SK-N-SH (cell line): ENCODE measurements at regions not wholly inside any gene's neighbourhood (a gene's known extent, or its start where the extent isn't known, plus 50 kb on each side); places are given as distances from the start of the nearest gene placed in this dataset.

Experiments
- CTCF ChIA-PET: fragments of 300-600, 350-600 bp; formaldehyde crosslinking; extraction: SDS; loops from one replicate; lab custom pipeline; 2021; lab: Yijun Ruan, JAX
- POLR2A ChIA-PET: fragments of 350-600 bp; sonication (Branson Sonifier 250); formaldehyde crosslinking; extraction: SDS; loops from one replicate; lab custom pipeline; 2020; ENCODE audit warnings: antibody characterized with exemption, inconsistent platforms; lab: Yijun Ruan, JAX
- DNase-seq: peaks from one replicate; pipeline ENCODE4 v3.0.0; 2012
- H2AFZ ChIP-seq: fragments of 200-600 bp; sonication (generic); 2 replicates; pipeline ENCODE4 v1.8.1; 2016; ENCODE audit warnings: antibody characterized with exemption, mild to moderate bottlenecking, low read depth
- H3F3A ChIP-seq: fragments of 200-600 bp; sonication (generic); replicated peaks from 2 replicates; pipeline ENCODE3; 2016; ENCODE audit warnings: antibody characterized with exemption, mild to moderate bottlenecking; ENCODE audit not compliant: insufficient read depth
- H3K27ac ChIP-seq, 2 experiments: fragments of 200-500 bp in 1 of 2; fragments of 200-600 bp in 1 of 2; sonication (Bioruptor generic) in 1 of 2; sonication (generic), shearing (Covaris generic) in 1 of 2; 2 replicates each; pipeline versions ENCODE4 v1.5.1 to v1.6.1; 2014 to 2016; ENCODE audit warnings: low read depth in 2 of 2, inconsistent platforms in 1 of 2, low read length in 1 of 2, mild to moderate bottlenecking in 1 of 2, mixed read lengths in 1 of 2
- H3K27me3 ChIP-seq: fragments of 200-600 bp; sonication (generic), shearing (Covaris generic); 2 replicates; pipeline ENCODE4 v1.6.1; 2016; ENCODE audit warnings: mixed run types; ENCODE audit not compliant: insufficient read depth
- H3K36me3 ChIP-seq, 2 experiments: fragments of 200-500 bp in 1 of 2; fragments of 200-600 bp in 1 of 2; sonication (Bioruptor generic) in 1 of 2; sonication (generic) in 1 of 2; replicated peaks in 1 of 2; 2 replicates each; pipeline versions ENCODE3 to v1.5.1; 2014 to 2016; ENCODE audit warnings: low read length in 1 of 2, mild to moderate bottlenecking in 1 of 2; ENCODE audit not compliant: insufficient read depth in 2 of 2, control insufficient read depth in 1 of 2
- H3K4me1 ChIP-seq, 2 experiments: fragments of 200-500 bp in 1 of 2; fragments of 200-600 bp in 1 of 2; sonication (Bioruptor generic) in 1 of 2; sonication (generic), shearing (Covaris generic) in 1 of 2; 2 replicates each; pipeline versions ENCODE4 v1.5.1 to v1.6.1; 2014 to 2016; ENCODE audit warnings: low read depth in 1 of 2, low read length in 1 of 2, mixed run types in 1 of 2; ENCODE audit not compliant: insufficient read depth in 2 of 2, control insufficient read depth in 1 of 2
- H3K4me2 ChIP-seq: fragments of 200-600 bp; sonication (generic), shearing (Covaris generic); 2 replicates; pipeline ENCODE4 v1.6.1; 2017; ENCODE audit warnings: mixed run types
- H3K4me3 ChIP-seq, 2 experiments: fragments of 200-500 bp in 1 of 2; fragments of 200-600 bp in 1 of 2; sonication (Bioruptor generic) in 1 of 2; sonication (generic), shearing (Covaris generic) in 1 of 2; 2 replicates each; pipeline versions ENCODE4 v1.5.1 to v1.8.1; 2014 to 2016; ENCODE audit warnings: low read depth in 2 of 2, inconsistent platforms in 1 of 2, low read length in 1 of 2, mild to moderate bottlenecking in 1 of 2, mixed read lengths in 1 of 2, moderate library complexity in 1 of 2
- H3K79me2 ChIP-seq: fragments of 200-600 bp; sonication (generic); 2 replicates; pipeline ENCODE4 v1.8.1; 2017; ENCODE audit warnings: mild to moderate bottlenecking; ENCODE audit not compliant: insufficient read depth
- H3K9ac ChIP-seq: fragments of 200-600 bp; sonication (generic); 2 replicates; pipeline ENCODE4 v1.6.1; 2017; ENCODE audit warnings: mixed run types
- H3K9me2 ChIP-seq: fragments of 200-600 bp; sonication (generic); 2 replicates; pipeline ENCODE4 v1.6.1; 2017; ENCODE audit warnings: mixed run types
- H3K9me3 ChIP-seq: fragments of 200-600 bp; sonication (generic); 2 replicates; pipeline ENCODE4 v1.6.1; 2017; ENCODE audit warnings: mixed run types, mild to moderate bottlenecking, moderate library complexity
- H4K20me1 ChIP-seq: fragments of 200-600 bp; sonication (generic); 2 replicates; pipeline ENCODE4 v1.6.1; 2017; ENCODE audit warnings: mild to moderate bottlenecking, mixed run types; ENCODE audit not compliant: insufficient read depth
- CHD2 ChIP-seq: fragments of 150-350 bp; IDR thresholded peaks from 2 replicates; pipeline ENCODE4 v1.6.1; 2018; ENCODE audit warnings: low read length; ENCODE audit not compliant: partially characterized antibody
- CTCF ChIP-seq: fragments of 200-600 bp; sonication (generic); IDR thresholded peaks from 2 replicates; pipeline ENCODE4 v1.6.1; 2017; ENCODE audit warnings: antibody characterized with exemption, mild to moderate bottlenecking, moderate library complexity
- ELF1 ChIP-seq: IDR thresholded peaks from 2 replicates; pipeline ENCODE4 v1.4.0; 2012
- FOXJ3 ChIP-seq: sonication (generic); formaldehyde crosslinking; IDR thresholded peaks from 2 replicates; pipeline ENCODE4 v1.5.1; 2020; ENCODE audit warnings: mild to moderate bottlenecking, missing genetic modification reagents
- FOXM1 ChIP-seq: IDR thresholded peaks from 2 replicates; pipeline ENCODE4 v1.4.0; 2012; ENCODE audit warnings: low read depth, mild to moderate bottlenecking
- GATA2 ChIP-seq: sonication (generic); formaldehyde crosslinking; IDR thresholded peaks from 2 replicates; pipeline ENCODE4 v1.5.0; 2020; ENCODE audit warnings: mild to moderate bottlenecking, missing genetic modification reagents
- JUND ChIP-seq: IDR thresholded peaks from 2 replicates; pipeline ENCODE4 v1.4.0; 2012
- MAX ChIP-seq: IDR thresholded peaks from 2 replicates; pipeline ENCODE4 v1.4.0; 2012; ENCODE audit warnings: low read depth
- NFIC ChIP-seq: IDR thresholded peaks from 2 replicates; pipeline ENCODE4 v1.4.0; 2012; ENCODE audit warnings: borderline replicate concordance
- PBX3 ChIP-seq: IDR thresholded peaks from 2 replicates; pipeline ENCODE4; 2012
- RCOR1 ChIP-seq: fragments of 150-350 bp; IDR thresholded peaks from 2 replicates; pipeline ENCODE4 v1.6.1; 2017; ENCODE audit warnings: antibody characterized with exemption, low read length
- RFX5 ChIP-seq: IDR thresholded peaks from 2 replicates; pipeline ENCODE4 v1.6.1; 2012; ENCODE audit warnings: mild to moderate bottlenecking, improper control_type of control experiment, low read length
- RXRA ChIP-seq: IDR thresholded peaks from 2 replicates; pipeline ENCODE4 v1.4.0; 2012; ENCODE audit warnings: low read depth, mild to moderate bottlenecking, borderline replicate concordance
- SIN3A ChIP-seq: IDR thresholded peaks from 2 replicates; pipeline ENCODE4 v1.6.1; 2012; ENCODE audit warnings: low read depth, mild to moderate bottlenecking, low read length, moderate library complexity, borderline replicate concordance
- TCF12 ChIP-seq: IDR thresholded peaks from 2 replicates; pipeline ENCODE4 v1.4.0; 2012
- TEAD4 ChIP-seq: IDR thresholded peaks from 2 replicates; pipeline ENCODE4 v1.4.0; 2012; ENCODE audit warnings: mild to moderate bottlenecking, borderline replicate concordance; ENCODE audit not compliant: insufficient read depth
- USF2 ChIP-seq: fragments of 150-350 bp; IDR thresholded peaks from 2 replicates; pipeline ENCODE4 v1.6.1; 2017; ENCODE audit warnings: antibody characterized with exemption, low read length, low read depth, borderline replicate concordance
- ZBTB33 ChIP-seq: IDR thresholded peaks from 2 replicates; pipeline ENCODE4 v1.4.0; 2012; ENCODE audit warnings: low read depth, borderline replicate concordance
- WGBS: methylation state at CpG from one replicate; pipeline ENCODE4 v1.1.6; 2017; ENCODE audit warnings: low lambda C conversion rate; 5-methylcytosine and 5-hydroxymethylcytosine counted together

- TF ChIP-seq TCF12 (no peak), ZBTB33 (no peak), RFX5 (no peak), FOXJ3 (no peak), NFIC (no peak), JUND (no peak), GATA2 (CRISPR knock-in tag) (no peak), PBX3 (no peak), USF2 (no peak), ELF1 (no peak), FOXM1 (no peak), RCOR1 (no peak), CTCF (no peak), SIN3A (no peak)
Observed at GRCh38 chr14:83355609-83356008, 1822.0 kb upstream of the SEL1L start.

GRCh38 chr14:83356080-83356479, 1822.4 kb upstream of the SEL1L start:
- Histone ChIP-seq H3K79me2 (no peaks in the 10 kb centered on the region), H3K4me1 (no peaks in the 10 kb centered on the region), H3K9me2 (no peaks in the 10 kb centered on the region), H3K27ac (no peak overlapping the region), H2AFZ (no peak overlapping the region), H3K36me3 (no peaks in the 10 kb centered on the region), H3K9ac (no peak overlapping the region), H3K4me2 (no peak overlapping the region), H3F3A (no peaks in the 10 kb centered on the region), H3K9me3 (no peaks in the 10 kb centered on the region), H3K27me3 (no peaks in the 10 kb centered on the region), H3K4me3 (no peak overlapping the region), H4K20me1 (no peaks in the 10 kb centered on the region)
- whole genome bisulfite sequencing, result 49% methylated on average over 5 of the region's 5 CpGs
- ChIA-PET POLR2A (no interaction called here), CTCF (interaction anchor here (1.5 kb wide), 1 partner anchor 56 kb away, joined by 4 read pairs; no protein-coding TSS in a partner anchor)
- DNase-seq, result no peak
- TF ChIP-seq CHD2 (no peak), CTCF (no peak), GATA2 (CRISPR knock-in tag) (no peak), TEAD4 (no peak), ELF1 (no peak), FOXM1 (no peak), MAX (no peak), RFX5 (no peak), ZBTB33 (no peak), RXRA (no peak)

More at GRCh38 chr14:83355609-83356008, 1822.0 kb upstream of the SEL1L start:
- no peak overlapping the region for H3K4me3 ChIP-seq
- CTCF ChIA-PET, result interaction anchor here (0.7 kb wide), 1 partner anchor 17 kb away, joined by 3 read pairs; no protein-coding TSS in a partner anchor
- no peak overlapping the region for H2AFZ ChIP-seq
- no peak overlapping the region for H3K27ac ChIP-seq
- H3K36me3 ChIP-seq, result no peaks in the 10 kb centered on the region
- H3K27me3 ChIP-seq, result no peaks in the 10 kb centered on the region
- H4K20me1 ChIP-seq, result no peaks in the 10 kb centered on the region
- no peaks in the 10 kb centered on the region for H3K9me3 ChIP-seq
- no peaks in the 10 kb centered on the region for H3K9me2 ChIP-seq
- H3K79me2 ChIP-seq, result no peaks in the 10 kb centered on the region
- no peaks in the 10 kb centered on the region for H3F3A ChIP-seq
- POLR2A ChIA-PET, result no interaction called here
- H3K9ac ChIP-seq, result no peak overlapping the region
- H3K4me1 ChIP-seq, result no peaks in the 10 kb centered on the region
- 2% methylated on average over 2 of the region's 2 CpGs for WGBS
- no peak for DNase-seq
- H3K4me2 ChIP-seq, result no peak overlapping the region
